HG03342 (cell line): ENCODE measurements at regions not wholly inside any gene's neighbourhood (a gene's known extent, or its start where the extent isn't known, plus 50 kb on each side); places are given as distances from the start of the nearest gene placed in this dataset.
"Not testable (repeated sequence)": the region's sequence is repeated elsewhere in the genome, so short reads cannot be mapped to it uniquely, and the experiment has no call there.

Experiments used
- ATAC-seq: cut with Tn5 transposase; IDR thresholded peaks from one replicate; pipeline ENCODE4 v1.9.1; 2021; ENCODE audit warnings: mild to moderate bottlenecking, moderate library complexity; ENCODE audit not compliant: unreplicated experiment

GRCh38 chr10:80741278-80741677 is 203.6 kb downstream of the SH2D4B start:
- no peak for ATAC-seq

- ATAC-seq, result no peak
These were observed 212.6 kb downstream of the SH2D4B start for GRCh38 chr10:80750268-80750667.

- no peak for ATAC-seq
These were observed 214.2 kb downstream of the SH2D4B start for GRCh38 chr10:80751940-80752339.

- no peak for ATAC-seq
These were observed 215.9 kb downstream of the SH2D4B start for GRCh38 chr10:80753612-80754011.

GRCh38 chr10:80755893-80756292 is 218.2 kb downstream of the SH2D4B start:
- ATAC-seq, result no peak

GRCh38 chr10:80759693-80760092 is 222.0 kb downstream of the SH2D4B start:
- ATAC-seq, result no peak

- no peak for ATAC-seq
These were observed 223.2 kb downstream of the SH2D4B start for GRCh38 chr10:80760914-80761371.

GRCh38 chr10:80767963-80768362 is 230.3 kb downstream of the SH2D4B start:
- no peak for ATAC-seq

- no peak for ATAC-seq
These were observed 232.0 kb downstream of the SH2D4B start for GRCh38 chr10:80769700-80770160.

GRCh38 chr10:80770239-80770638 is 232.5 kb downstream of the SH2D4B start:
- no peak for ATAC-seq

- no peak for ATAC-seq
These were observed 233.6 kb downstream of the SH2D4B start for GRCh38 chr10:80771285-80771684.

- ATAC-seq, result no peak
These were observed 234.3 kb downstream of the SH2D4B start for GRCh38 chr10:80771902-80772555.

GRCh38 chr10:80772596-80772995 is 234.9 kb downstream of the SH2D4B start:
- no peak for ATAC-seq

- ATAC-seq, result no peak
These were observed 247.0 kb downstream of the SH2D4B start for GRCh38 chr10:80784695-80785094.

GRCh38 chr10:80786322-80786721 is 248.6 kb downstream of the SH2D4B start:
- no peak for ATAC-seq

- ATAC-seq, result no peak
These were observed 250.2 kb downstream of the SH2D4B start for GRCh38 chr10:80787952-80788351.

- no peak for ATAC-seq
These were observed 257.3 kb downstream of the SH2D4B start for GRCh38 chr10:80794994-80795393.

GRCh38 chr10:80805343-80806020 is 267.8 kb downstream of the SH2D4B start:
- no peak for ATAC-seq

GRCh38 chr10:80814147-80814652 is 276.5 kb downstream of the SH2D4B start:
- no peak for ATAC-seq

GRCh38 chr10:80829151-80829550 is 291.4 kb downstream of the SH2D4B start:
- no peak for ATAC-seq

GRCh38 chr10:80829562-80829961 is 291.9 kb downstream of the SH2D4B start:
- ATAC-seq, result no peak

GRCh38 chr10:80832693-80833092 is 295.0 kb downstream of the SH2D4B start:
- ATAC-seq, result not testable (repeated sequence)
